ENCODE measurements at regions not wholly inside any gene's neighbourhood (a gene's known extent, or its start where the extent isn't known, plus 50 kb on each side); places are given as distances from the start of the nearest gene placed in this dataset.
"Not testable (repeated sequence)": the region's sequence is repeated elsewhere in the genome, so short reads cannot be mapped to it uniquely, and the experiment has no call there.

DNA sequence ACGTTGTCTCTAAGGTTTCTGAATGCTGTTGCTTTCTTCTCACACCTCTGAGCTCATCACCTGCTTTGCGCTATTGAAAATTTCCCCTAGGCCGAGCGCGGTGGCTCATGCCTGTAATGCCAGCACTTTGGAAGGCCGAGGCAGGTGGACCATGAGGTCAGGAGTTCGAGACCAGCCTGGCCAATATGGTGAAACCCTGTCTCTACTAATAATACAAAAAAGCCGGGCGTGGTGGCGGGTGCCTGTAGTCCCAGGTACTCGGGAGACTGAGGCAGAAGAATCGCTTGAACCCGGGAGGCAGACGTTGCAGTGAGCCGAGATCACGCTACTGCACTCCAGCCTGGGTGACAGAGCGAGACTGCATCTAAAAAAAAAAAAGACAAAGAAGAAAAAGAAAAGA lies 422.0 kb upstream of the DPH6 start:
- not testable (repeated sequence) for FAIRE-seq

DNA sequence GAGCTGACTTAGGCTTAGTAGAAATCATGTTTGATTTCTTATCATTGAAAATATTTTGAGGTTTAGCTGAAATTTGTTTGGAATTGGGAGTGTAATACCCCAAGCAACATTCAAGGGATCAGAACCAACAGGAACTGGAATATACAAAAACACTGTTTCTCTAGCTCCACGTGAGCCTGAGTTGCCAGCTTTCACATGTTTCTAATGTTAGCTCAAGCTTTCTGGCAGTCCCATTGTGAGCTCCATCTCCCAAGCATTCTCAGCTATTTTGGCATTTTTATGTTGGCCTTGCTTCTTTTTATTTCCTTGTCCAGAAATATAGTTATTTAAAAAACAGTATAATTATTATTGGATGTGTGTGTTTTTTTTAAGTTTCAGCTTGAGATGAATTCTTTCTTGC lies 427.1 kb upstream of the DPH6 start:
- FAIRE-seq, result no peak
- no peak for DNase-seq (ENCODE audit: insufficient read length, low spot score)

More for the DNA sequence above, 422.0 kb upstream of the DPH6 start:
- DNase-seq (ENCODE audit: insufficient read length, low spot score), result not testable (repeated sequence)

DNA sequence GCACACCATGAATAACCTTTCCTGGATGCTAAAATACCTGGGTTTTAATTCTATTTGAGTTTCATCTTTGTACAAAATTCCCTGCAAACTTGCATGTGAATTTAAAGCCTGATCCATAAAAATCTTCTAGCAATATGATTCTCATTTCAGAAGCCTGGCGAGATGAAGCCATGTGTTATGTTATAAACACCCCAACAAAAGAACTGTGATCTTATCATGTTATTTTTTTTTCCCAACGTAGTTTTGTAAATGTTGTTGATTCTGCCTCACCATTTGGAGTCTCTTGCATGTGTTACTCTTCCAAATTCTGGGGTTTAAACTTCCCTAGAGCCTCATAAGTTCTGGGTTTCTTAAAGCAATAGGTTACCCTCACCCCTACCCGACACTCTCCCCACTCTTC lies 428.1 kb upstream of the DPH6 start:
- FAIRE-seq (no peak), DNase-seq (ENCODE audit: insufficient read length, low spot score) (no peak)

DNA sequence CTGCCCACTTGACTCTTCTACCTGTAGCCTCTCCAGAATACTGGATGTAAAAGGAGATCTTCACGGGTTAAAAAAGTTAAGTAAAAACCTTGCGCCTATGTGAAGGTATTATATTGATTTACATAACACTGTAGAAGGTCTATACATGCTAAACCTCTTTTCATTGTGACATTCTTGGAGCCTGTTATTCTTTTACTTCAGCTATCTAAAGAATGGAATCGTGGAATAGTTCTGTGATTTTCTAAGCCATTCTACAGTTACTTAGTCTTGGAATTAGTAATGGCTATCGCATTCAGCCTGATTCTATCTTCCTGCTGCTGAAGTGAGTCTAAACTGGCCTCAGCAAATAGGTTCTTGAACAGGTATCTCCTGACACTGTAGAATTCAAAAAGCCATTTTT lies 430.0 kb upstream of the DPH6 start:
- no peak for DNase-seq (ENCODE audit: insufficient read length, low spot score)
- no peak for FAIRE-seq

DNA sequence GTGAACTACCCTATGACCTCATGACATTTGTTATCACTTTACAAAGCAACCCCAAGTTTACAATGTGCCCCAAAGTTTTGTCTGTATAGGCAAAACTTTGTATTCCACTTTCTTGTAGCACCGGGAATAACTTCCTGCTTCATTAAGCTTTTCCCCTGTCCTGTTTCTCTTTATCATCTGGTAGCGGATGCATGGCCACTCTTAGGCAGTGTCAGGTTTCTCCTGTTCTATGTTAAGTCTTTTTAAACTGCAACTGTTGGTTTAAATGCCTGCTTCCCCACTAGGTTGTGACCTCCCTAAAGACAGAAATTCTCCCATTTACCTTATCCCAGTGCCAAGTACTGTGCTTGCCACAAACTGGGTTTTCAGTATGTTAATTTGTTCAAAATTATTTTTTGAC lies 433.6 kb upstream of the DPH6 start:
- DNase-seq (ENCODE audit: insufficient read length, low spot score), result no peak
- FAIRE-seq, result no peak

DNA sequence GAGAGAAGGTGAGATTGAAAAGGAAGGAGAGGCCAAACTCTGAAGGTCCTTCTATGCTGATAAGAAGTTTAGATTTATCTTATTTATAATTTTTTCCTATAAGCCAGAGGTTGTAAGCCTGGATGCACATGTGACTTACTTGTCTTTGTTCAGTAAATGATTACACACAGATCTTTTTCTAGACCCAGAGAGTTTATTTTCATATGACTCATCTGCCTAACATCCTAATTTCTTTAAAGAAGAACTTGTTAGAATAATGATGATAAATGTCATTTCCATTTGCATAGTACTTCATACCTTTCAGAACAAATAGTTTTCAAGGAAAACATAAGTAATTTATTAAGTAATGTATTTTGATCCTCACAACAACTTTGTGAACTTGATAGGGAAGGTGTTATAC lies 434.8 kb upstream of the DPH6 start:
- FAIRE-seq (no peak), DNase-seq (ENCODE audit: insufficient read length, low spot score) (no peak)

DNA sequence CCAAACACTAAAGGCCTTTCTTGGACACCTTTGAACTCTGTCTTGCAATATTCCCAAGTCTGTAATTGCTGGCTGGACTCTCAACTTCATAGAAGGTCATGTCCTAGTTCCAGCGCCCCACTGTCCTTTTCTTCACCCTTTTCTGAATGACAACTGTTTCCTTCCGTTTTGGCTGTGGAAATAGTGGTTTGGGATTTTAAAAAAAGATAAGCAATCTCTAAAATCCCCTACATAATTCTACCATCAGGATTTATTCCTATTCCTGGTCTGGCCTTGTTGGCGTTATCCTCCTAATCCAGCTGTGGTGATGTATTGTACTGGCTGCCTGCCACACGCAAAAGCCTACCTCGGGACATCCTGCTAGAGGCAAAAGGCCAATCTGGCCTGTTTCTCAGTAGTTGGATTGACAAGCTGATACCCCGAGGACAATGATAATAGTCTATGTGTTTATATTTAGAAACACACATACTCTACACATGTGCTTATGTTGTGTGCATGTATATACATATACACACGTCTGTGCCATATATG lies 440.3 kb upstream of the DPH6 start:
- FAIRE-seq, result no peak
- no peak for DNase-seq (ENCODE audit: insufficient read length, low spot score)

DNA sequence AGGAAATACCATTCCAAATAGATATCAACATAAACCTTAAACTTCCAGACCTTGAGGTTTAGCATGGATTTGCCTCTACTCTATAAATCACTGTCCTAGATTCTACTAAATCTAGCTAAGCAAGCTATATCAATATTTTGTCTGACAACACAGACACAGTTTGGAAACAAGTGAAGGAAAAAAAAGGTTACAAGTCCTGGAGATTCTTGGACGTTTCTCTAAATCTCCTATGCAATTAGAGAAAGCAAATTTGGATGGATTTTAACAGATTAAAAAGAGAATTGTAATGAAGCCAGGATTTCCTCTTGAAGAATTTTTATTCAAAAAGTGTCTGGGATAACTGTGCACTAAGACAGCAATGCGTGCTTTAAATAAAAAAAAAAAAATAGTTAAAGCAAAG lies 441.1 kb upstream of the DPH6 start:
- FAIRE-seq (no peak), DNase-seq (ENCODE audit: insufficient read length, low spot score) (no peak)

DNA sequence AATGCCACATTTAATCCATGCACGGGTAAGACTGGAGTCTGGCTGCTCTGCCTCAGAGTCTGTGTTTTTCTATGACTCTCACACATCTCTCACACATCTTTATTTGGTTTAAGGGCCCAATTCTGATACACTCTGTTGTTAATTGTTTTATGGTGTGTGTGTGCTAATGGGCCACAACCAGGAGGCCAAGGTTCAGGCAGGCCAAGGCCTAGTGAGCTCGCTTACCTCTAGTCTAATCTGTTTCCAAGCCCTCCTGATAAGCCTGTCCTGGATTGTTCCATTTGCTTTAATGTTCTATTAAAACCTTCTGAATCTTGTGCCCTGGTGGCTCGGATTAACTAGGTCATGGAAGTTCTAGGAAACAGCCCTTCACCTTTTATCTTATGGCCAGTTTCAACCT lies 445.4 kb upstream of the DPH6 start:
- FAIRE-seq (no peak), DNase-seq (ENCODE audit: insufficient read length, low spot score) (no peak)

DNA sequence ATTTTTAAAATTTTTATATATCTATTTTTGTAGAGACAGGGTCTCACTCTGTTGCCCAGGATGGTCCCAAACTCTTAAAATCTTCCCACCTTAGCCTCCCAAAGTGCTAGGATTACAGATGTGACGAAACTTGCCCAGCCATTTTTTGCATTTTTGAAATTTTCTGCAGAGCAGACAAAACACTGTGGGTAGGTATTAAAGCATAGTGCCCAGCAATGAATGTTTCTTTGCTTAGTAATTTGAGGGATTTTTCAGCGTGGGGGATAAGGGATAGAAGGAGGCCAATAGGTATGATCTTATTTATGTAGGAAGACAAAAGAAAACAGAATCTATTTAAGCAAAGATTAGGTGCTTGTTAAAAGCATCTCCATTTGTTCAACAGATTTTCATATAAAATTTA lies 446.8 kb upstream of the DPH6 start:
- DNase-seq (ENCODE audit: insufficient read length, low spot score) (no peak), FAIRE-seq (no peak)

DNA sequence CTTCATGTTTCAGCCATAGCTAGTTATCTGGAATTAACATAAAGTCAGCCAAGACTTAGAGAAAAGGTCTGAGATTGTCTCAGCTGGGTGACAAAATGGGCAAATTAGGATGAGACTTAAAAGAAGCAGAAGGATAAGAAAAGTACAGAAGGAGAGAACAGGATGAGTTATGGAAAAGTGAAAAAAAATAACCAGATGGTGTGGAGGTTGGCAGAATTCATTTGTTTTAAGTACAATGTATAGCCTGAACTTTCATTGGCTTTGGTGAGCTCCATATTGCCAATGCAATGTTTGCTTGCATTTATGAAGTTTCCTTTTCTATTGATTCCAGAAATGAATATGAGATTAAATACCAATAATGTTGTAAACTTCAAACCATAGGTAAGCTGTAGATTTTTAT lies 447.2 kb upstream of the DPH6 start:
- DNase-seq (ENCODE audit: insufficient read length, low spot score) (no peak), FAIRE-seq (no peak)

DNA sequence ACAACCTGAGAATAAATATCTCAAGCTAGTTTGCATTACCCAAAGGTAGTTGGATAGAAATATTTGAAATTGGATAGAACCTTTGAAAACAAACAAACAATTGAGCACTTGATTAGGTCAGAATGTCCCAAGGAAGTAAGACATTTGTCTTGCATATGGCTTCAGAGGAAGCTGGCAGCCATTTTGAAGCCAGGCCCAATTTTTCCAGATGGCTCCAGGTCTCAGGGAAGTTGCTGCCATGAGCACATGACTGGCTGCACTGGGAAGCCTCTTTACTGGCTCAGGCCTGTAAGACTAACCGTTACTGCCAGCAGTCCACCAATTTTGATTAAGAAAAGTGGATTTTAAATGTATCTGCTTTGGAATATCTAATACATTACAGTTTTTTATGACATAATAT lies 448.9 kb upstream of the DPH6 start:
- DNase-seq (ENCODE audit: insufficient read length, low spot score) (no peak), FAIRE-seq (no peak)

DNA sequence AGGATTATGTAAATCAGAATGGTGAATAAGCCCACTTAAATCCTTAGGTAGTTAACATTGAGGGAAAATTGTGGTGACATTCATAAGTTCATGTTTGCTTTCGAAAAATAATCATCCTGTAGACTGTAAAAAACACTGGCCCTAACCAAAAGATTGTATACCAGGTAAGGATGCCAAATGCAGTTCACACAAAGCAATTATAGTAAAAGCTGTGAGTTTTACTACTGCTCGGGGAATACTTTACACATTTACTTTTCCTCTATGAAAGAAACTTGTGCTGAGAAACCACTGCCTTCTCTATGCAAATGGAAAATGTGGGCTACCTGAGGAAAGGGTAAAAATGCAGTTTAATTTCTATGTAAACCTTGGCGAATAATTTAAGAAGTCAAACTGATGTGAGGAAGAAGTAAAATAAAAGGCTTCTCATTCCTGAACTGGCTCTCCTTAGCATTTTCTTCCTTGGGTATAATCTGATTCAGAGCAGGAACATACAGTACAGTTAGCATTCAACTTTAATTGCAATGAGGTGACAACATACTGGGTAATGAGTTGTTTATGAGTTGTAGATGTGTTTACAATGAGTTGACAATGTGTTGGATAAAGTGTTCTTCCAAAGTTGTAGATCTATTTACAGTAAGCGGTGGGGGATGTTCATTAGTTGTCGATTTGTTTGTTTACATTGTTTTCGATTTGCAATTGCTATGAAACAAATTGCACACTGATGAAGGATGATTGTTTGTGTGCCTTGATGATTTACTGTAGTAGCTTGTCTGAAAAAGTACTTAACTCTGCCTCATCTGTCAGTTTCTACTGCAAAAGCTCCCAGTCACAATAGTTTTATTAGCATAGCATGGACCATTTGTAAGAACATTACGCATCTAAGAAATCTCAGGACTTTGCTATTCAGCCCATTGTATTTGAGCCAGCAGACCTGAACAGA lies 453.0 kb upstream of the DPH6 start:
- DNase-seq (ENCODE audit: insufficient read length, low spot score) (no peak), FAIRE-seq (no peak)

DNA sequence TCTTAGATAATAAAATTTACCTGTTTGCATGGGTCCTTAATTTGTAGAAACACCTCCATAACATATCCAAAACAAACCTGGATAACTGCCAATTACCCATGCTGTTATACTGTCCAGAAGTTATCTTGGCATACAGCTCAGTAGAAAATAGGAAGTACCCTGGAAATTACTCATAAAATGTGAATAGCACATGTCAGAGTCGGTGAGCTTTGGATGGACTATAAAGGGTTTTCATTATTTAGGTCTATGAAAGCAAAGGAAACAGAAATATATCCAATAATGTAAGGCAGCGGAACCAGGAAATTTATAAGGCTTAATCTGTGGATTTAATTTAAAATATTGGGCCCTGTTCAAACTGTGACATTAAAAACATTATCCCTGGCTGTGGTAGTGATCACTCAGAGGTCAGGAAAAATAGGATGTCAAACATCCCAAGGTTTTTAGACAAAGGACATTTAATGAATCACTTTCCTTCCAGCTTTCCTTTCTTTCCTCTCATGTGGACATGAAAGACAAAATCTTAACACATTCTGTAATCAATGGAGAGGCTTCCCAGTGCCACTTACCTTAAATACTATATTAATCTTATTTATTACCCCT lies 459.0 kb upstream of the DPH6 start:
- DNase-seq (ENCODE audit: insufficient read length, low spot score), result no peak
- no peak for FAIRE-seq

DNA sequence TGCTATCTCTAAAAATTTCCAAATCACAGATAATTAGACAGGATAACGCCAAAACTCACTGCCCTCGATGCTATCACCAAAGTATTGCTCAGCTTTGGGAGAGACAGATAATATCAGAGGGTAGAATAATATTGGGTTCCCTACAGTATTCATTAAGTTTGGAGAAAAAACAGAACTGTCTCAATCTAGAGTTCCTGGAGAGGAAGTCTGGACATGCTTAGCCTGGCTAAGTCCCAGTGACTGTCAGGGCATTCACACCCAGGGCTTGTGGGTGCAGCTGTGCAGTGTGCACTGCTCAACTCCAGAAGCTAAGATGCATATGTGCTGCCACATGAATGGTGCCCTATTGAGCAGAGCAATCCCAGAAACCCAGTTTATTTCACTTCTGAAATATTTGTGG lies 459.6 kb upstream of the DPH6 start:
- DNase-seq (ENCODE audit: insufficient read length, low spot score), result no peak
- no peak for FAIRE-seq

DNA sequence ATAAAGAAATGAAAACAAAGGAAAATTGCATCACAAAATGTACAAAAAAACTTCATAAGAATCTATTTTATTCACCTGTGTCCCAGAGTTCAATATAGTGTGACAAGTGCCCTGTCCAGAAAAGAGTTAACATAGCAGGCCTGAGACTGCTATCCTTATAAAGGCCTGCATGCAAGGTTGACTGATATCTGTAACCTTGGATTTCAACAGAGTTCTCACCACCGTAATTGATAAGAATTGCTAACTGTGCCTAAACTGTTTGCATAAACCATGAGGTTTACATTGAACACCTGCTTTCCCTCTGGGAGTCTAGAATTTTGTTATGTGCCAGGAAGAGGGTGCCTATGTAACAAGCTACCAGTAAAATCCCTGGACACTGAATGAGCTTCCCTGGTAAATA lies 461.7 kb upstream of the DPH6 start:
- no peak for DNase-seq (ENCODE audit: insufficient read length, low spot score)
- no peak for FAIRE-seq

DNA sequence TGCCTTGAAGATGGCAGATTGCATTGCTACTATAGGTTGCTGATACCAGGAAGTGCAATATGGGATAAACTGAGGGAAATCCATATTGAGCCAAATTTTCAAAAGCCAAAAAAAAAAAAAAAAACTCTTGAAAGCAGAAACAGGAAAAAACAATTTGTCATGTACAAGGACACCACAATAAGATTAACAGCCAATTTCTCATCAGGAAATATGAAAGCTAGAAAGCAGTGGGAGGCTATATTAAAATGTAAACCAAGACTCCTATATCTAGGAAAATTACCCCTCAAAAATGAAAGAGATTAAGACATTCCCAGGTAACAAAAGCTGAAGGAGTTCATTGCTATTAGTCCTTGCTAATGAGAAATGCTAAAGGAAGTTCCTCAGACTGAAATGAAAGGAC lies 462.8 kb upstream of the DPH6 start:
- FAIRE-seq (no peak), DNase-seq (ENCODE audit: insufficient read length, low spot score) (no peak)

DNA sequence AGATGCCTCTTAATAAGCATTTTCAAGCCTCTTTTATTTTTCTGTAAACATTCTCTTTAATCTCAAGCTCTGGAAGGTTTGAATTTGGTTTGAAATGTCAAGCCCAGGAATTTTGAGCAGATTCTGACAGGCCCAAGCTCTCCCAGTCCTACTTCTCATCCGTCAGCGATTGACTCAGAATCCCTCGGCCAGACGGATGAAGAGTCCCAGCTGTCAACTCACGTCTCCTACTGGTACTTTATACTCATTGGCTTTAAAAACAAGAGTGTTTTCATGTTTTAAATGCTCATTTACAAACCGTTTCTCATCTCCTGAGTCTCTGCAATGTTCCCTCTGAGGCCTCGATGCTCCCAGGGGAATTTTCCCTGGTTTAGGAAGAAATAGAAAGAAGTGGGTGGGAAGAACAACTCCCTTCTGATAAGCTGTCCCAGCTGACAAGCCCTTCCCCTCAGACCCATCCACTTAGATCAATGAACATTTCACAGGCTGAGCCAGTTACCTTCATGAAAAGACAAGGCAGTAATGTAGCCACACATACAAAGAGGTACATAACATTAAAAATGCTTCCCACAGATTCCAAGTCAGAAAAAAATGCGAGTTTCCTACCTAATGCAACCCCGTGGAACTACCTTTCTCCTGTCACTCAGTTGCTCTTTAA lies 478.2 kb upstream of the DPH6 start:
- no peak for DNase-seq (ENCODE audit: insufficient read length, low spot score)
- no peak for FAIRE-seq

DNA sequence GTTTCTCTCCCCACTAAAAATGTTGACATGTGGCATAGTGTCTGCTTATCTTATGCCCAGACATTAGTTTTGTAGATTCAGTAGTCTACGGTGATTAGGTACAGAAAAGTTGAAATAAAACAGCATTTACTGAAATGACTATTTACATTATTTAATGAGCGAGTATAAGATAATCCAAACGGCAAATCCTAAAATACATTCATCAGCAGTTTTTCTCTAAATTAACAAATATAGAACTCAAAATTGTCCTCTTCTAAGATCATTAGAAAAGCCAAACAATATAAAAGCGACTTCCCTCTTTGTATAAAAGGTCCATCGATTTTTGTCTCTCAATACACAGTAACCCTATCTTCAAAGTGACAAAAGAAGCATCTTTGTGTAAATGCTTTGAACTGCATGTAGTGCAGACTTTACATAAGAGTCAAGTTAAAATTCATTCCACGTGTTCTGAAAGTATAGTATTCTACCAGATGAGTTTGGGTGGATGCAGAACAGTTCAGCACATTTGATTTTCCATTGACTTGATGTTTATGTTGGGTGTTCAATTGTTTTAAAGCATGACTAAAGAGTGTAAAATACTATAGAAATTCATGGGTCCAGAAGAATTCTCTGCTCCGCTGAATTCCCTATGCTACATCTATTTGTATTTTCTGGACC lies 480.8 kb upstream of the DPH6 start:
- DNase-seq (ENCODE audit: insufficient read length, low spot score) (no peak), FAIRE-seq (no peak)

DNA sequence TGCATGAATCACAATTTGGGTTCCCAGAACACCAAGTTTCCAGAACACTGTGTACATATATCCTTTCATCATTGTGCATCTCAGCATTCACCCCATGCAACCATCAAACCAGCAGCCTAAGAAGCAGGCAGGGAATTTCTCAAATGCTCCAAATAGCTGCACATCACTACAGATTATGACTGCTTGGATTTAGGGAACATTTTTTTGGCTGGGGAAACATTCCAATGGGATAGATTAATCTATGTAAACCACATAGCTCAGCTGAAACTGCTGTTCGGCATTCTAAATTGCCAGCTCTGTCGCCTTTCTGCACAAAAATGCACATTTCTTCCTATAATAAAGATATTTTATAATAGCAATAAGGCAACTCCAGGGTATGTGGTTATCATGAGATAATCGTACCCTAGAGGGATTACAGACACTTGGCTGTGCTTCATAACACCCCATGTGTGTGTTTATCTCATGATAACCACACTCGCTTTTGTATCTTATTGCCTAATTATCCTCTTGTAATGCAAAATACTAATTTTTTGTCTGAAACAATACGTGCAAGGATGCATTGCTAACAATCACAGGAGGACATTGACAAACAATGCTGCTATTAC lies 483.7 kb upstream of the DPH6 start:
- DNase-seq (ENCODE audit: insufficient read length, low spot score) (peak; percentile 3), FAIRE-seq (no peak)
